ENCODE measurements at regions not wholly inside any gene's neighbourhood (a gene's known extent, or its start where the extent isn't known, plus 50 kb on each side); places are given as distances from the start of the nearest gene placed in this dataset.

GRCh38 chr2:80987466-80987865 is 682.9 kb upstream of the LRRTM1 start:
- no peak for TF ChIP-seq CTCF (IDR thresholded peaks at IDR 0.05; ENCODE audit: low read length)
- TF ChIP-seq EZH2 (IDR thresholded peaks at IDR 0.05; ENCODE audit: borderline replicate concordance, low read length) = no peak
